Ishikawa (cell line): ENCODE measurements at regions not wholly inside any gene's neighbourhood (a gene's known extent, or its start where the extent isn't known, plus 50 kb on each side); places are given as distances from the start of the nearest gene placed in this dataset.

Source experiments
- CEBPB ChIP-seq: IDR thresholded peaks from 2 replicates; pipeline ENCODE4 v1.6.1; 2012
- CREB1 ChIP-seq: IDR thresholded peaks from 2 replicates; pipeline ENCODE4 v1.6.1; 2012; ENCODE audit warnings: low read depth
- EGR1 ChIP-seq: IDR thresholded peaks from 2 replicates; pipeline ENCODE4 v1.6.1; 2012
- EP300 ChIP-seq: IDR thresholded peaks from 2 replicates; pipeline ENCODE4 v1.6.1; 2012; ENCODE audit warnings: borderline replicate concordance
- FOXM1 ChIP-seq: IDR thresholded peaks from 2 replicates; pipeline ENCODE4 v1.6.1; 2012; ENCODE audit warnings: low read depth, borderline replicate concordance
- NFIC ChIP-seq: IDR thresholded peaks from 2 replicates; pipeline ENCODE4 v1.6.1; 2012
- RAD21 ChIP-seq: IDR thresholded peaks from 2 replicates; pipeline ENCODE4 v1.6.1; 2012; ENCODE audit warnings: low read depth
- TAF1 ChIP-seq: IDR thresholded peaks from 2 replicates; pipeline ENCODE4 v1.6.1; 2012; ENCODE audit warnings: low read depth, mild to moderate bottlenecking
- TCF12 ChIP-seq: IDR thresholded peaks from 2 replicates; pipeline ENCODE4 v1.6.1; 2012; ENCODE audit warnings: low read depth
- TEAD4 ChIP-seq: IDR thresholded peaks from 2 replicates; pipeline ENCODE4 v1.6.1; 2012
- USF1 ChIP-seq: IDR thresholded peaks from 2 replicates; pipeline ENCODE4 v1.6.1; 2012
- YY1 ChIP-seq: IDR thresholded peaks from 2 replicates; pipeline ENCODE4 v1.6.1; 2012; ENCODE audit warnings: low read depth
- ZBTB7A ChIP-seq: IDR thresholded peaks from 2 replicates; pipeline ENCODE4 v1.6.1; 2012; ENCODE audit warnings: low read depth
- TF ChIP-seq, protein P1 (sequence below): IDR thresholded peaks from 2 replicates; pipeline ENCODE4 v1.6.1; 2012; ENCODE audit warnings: low read depth, mild to moderate bottlenecking
- TF ChIP-seq, protein P2 (sequence below): IDR thresholded peaks from 2 replicates; pipeline ENCODE4 v1.6.1; 2012

DNA sequence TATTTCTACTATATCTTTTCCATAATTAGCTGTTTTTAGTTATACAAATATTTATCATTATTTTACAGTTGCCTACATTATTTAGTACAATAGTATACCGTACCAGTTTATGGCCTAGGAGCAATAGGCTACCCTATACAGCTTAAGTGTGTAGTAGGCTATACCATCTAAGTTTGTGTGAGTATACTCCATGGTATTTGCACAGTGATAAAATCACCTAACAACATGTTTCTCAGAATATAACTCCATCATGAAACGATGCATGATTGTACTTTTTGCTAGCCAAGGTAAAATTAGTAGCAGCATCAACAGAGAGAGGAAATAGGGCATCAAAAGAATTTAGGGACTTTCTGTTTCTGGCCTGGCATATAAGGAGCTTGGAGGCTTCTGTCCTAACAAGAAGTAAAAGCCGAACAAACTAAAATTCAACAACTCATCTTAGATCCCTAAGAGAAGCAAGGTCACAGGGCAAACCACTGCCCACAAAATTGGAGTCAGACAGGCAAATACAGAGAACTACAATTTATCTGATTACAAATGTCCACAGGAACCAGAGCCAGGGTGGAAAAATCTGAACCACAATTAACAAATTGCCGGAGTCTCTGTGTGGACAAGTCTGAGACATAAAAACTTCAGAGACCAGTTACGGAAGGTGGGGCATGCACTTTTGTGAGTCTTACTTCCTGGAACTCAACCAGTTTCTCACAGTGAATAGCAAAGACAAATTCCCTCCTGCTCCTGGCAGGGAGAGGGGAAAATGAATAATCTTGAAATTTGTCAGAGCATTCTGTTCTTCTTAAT lies 671.4 kb downstream of the RFPL4B start:
- no peak for TF ChIP-seq EP300
- no peak for TF ChIP-seq USF1
- TF ChIP-seq TAF1 = no peak
- TF ChIP-seq TEAD4 = no peak
- no peak for TF ChIP-seq RAD21

DNA sequence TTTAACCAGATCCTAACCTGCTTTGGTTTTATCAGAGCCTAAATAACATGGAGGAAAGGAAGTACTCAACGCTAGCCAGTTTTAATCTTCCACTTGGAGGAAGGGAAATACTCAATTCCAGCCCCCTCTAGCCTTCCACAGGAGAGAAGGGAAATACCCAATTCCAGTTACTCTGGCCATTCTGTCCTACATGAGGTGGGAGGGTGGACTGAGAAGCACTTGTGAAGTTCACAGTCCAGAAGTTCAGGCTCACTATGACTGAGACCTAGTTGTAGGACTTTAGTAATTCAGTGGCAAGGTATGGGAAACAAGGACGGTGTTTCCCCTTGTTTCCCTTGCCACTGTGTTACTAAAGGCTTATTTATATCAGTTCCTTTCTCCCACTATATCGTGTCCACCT lies 672.0 kb downstream of the RFPL4B start:
- no peak for TF ChIP-seq ZBTB7A
- no peak for TF ChIP-seq CEBPB
- no peak for TF ChIP-seq TCF12
- TF ChIP-seq TAF1 = no peak
- TF ChIP-seq EGR1 = no peak
- no peak for TF ChIP-seq CREB1

- TF ChIP-seq FOXM1 (no peak), TAF1 (no peak), EP300 (no peak), TEAD4 (no peak), RAD21 (no peak), NFIC (no peak), TCF12 (no peak), CREB1 (no peak), ZBTB7A (no peak), USF1 (no peak), YY1 (no peak)
Measured at GRCh38 chr6:113027780-113028179, 680.6 kb downstream of the RFPL4B start.

DNA sequence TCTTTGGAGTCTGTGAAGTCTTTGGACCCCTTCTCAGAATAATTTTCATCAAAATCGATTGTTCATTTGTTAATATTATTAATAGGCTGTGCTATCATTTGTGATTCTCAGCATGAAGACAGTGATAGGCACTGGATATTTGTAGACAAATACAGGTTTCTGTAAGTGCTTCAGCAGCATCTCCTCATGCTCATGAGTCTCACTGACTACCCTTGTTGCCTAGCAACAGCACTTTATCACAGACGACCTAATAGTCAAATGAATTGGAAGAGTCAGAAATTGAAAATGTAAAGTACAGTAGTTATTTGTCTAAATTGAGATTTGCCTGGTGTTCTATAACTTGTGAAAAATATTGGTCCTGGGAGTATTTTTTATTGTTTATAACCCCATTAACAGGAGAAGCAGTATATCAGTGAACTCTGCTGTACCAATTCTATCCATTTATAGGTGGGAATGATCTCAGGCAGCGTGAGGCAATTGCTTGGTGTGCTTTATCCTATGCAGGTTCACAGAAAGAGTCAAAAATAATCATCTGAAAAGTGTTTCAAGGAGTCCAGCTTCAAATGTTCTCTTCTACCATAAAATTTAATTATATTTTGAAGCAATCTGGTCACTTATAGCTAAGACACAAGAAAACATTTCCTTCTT lies 684.6 kb downstream of the RFPL4B start:
- TF ChIP-seq YY1 (no peak), NFIC (no peak), ZBTB7A (no peak), TEAD4 (no peak), RAD21 (no peak), USF1 (no peak), EP300 (no peak), CEBPB (no peak), CREB1 (no peak), FOXM1 (no peak), EGR1 (no peak), TCF12 (no peak), TAF1 (no peak)
- TF ChIP-seq, protein P1, sequence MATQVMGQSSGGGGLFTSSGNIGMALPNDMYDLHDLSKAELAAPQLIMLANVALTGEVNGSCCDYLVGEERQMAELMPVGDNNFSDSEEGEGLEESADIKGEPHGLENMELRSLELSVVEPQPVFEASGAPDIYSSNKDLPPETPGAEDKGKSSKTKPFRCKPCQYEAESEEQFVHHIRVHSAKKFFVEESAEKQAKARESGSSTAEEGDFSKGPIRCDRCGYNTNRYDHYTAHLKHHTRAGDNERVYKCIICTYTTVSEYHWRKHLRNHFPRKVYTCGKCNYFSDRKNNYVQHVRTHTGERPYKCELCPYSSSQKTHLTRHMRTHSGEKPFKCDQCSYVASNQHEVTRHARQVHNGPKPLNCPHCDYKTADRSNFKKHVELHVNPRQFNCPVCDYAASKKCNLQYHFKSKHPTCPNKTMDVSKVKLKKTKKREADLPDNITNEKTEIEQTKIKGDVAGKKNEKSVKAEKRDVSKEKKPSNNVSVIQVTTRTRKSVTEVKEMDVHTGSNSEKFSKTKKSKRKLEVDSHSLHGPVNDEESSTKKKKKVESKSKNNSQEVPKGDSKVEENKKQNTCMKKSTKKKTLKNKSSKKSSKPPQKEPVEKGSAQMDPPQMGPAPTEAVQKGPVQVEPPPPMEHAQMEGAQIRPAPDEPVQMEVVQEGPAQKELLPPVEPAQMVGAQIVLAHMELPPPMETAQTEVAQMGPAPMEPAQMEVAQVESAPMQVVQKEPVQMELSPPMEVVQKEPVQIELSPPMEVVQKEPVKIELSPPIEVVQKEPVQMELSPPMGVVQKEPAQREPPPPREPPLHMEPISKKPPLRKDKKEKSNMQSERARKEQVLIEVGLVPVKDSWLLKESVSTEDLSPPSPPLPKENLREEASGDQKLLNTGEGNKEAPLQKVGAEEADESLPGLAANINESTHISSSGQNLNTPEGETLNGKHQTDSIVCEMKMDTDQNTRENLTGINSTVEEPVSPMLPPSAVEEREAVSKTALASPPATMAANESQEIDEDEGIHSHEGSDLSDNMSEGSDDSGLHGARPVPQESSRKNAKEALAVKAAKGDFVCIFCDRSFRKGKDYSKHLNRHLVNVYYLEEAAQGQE = no peak

DNA sequence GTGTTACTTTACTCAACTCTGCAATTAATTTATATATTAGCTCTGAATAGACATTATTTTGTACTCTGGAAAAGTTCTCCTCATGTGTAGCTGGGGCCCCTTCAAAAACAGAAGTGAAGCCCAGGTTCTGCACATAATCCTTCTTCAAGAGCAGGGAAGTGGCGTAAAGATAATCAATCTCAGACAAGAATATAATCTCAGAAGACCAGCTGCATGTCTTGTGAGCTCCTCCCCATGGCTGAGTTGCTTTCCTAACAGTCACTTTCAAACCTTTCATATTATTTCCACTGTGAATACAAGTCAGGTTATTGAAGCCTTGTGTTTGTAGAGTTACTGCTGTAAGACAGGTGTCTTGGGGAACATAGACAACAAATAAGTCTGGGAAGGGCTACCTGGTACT lies 691.9 kb downstream of the RFPL4B start:
- TF ChIP-seq ZBTB7A = no peak
- no peak for TF ChIP-seq TEAD4
- TF ChIP-seq NFIC = no peak
- TF ChIP-seq EP300 = no peak
- no peak for TF ChIP-seq USF1
- no peak for TF ChIP-seq TAF1
- no peak for TF ChIP-seq RAD21
- no peak for TF ChIP-seq YY1
- TF ChIP-seq, protein P2, sequence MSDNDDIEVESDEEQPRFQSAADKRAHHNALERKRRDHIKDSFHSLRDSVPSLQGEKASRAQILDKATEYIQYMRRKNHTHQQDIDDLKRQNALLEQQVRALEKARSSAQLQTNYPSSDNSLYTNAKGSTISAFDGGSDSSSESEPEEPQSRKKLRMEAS = no peak
- TF ChIP-seq CREB1 = no peak

DNA sequence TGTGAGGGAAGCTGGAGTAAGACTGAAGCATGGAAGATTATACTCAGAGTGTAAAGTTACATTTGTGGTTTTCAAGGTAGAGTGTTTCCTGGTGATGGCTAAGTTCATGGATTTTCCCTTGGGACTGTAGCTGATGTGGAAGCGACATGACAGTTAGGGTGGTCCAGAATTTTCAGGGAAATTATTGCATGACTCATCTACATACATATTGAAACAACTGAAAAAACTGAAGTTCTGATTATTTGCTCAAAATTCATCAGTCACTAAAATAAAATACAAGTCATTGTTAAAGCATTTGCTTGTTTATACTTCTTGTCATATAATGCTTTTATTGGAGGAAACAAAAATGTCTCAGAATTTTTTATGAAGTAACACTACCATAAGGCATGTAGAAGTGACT lies 700.0 kb downstream of the RFPL4B start:
- no peak for TF ChIP-seq EGR1
- TF ChIP-seq CREB1 = no peak
- TF ChIP-seq USF1 = no peak
- TF ChIP-seq NFIC = no peak
- TF ChIP-seq, protein P1 = no peak
- no peak for TF ChIP-seq RAD21
- TF ChIP-seq CEBPB = no peak
- TF ChIP-seq, protein P2 = no peak
- TF ChIP-seq EP300 = no peak
- TF ChIP-seq TEAD4 = no peak
- no peak for TF ChIP-seq YY1
- TF ChIP-seq TAF1 = no peak
- TF ChIP-seq FOXM1 = no peak
- TF ChIP-seq ZBTB7A = no peak
- no peak for TF ChIP-seq TCF12
